ENCODE measurements at regions not wholly inside any gene's neighbourhood (a gene's known extent, or its start where the extent isn't known, plus 50 kb on each side); places are given as distances from the start of the nearest gene placed in this dataset.

- ChIA-PET POLR2A (no interaction called here), CTCF (no interaction called here)
- TF ChIP-seq CTCF (IDR thresholded peaks at IDR 0.05; ENCODE audit: insufficient read depth, low read length, missing control alignments) = no peak
- no peak for DNase-seq (ENCODE audit: low read depth, low spot score)
- H3K4me3 ChIP-seq (ENCODE audit: low read depth, low read length) = no peak overlapping the region
Observed at GRCh38 chr18:65631766-65632165, 119.0 kb upstream of the CDH7 start.

GRCh38 chr18:65628390-65628789, 122.4 kb upstream of the CDH7 start:
- ChIA-PET POLR2A (no interaction called here), CTCF (no interaction called here)
- H3K4me3 ChIP-seq (ENCODE audit: low read depth, low read length) = no peak overlapping the region
- DNase-seq (ENCODE audit: low read depth, low spot score) = no peak
- no peak for TF ChIP-seq CTCF (IDR thresholded peaks at IDR 0.05; ENCODE audit: insufficient read depth, low read length, missing control alignments)

DNA sequence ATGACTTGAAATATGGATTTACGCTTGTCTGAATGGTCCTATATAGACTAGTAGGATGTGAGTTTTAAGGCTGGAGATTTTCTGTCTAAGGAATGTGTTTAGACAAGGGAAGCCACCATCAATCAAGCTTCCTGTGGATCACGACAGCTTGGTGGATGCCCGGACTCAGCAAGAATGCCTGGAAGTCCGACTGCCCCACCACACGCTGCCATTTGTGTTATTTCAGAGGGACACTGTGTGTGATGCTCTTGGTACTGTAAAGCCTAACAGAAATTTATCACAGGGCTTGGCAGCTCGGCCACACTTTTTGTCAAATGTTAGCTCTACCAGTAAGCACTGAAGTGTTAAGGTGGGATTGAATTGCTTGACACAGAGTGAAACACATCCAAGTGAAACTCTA, 127.1 kb upstream of the CDH7 start:
- CTCF ChIA-PET = no interaction called here
- no peak for DNase-seq (ENCODE audit: low read depth, low spot score)
- no peak for TF ChIP-seq CTCF (IDR thresholded peaks at IDR 0.05; ENCODE audit: insufficient read depth, low read length, missing control alignments)
- POLR2A ChIA-PET = no interaction called here
- no peak overlapping the region for H3K4me3 ChIP-seq (ENCODE audit: low read depth, low read length)

DNA sequence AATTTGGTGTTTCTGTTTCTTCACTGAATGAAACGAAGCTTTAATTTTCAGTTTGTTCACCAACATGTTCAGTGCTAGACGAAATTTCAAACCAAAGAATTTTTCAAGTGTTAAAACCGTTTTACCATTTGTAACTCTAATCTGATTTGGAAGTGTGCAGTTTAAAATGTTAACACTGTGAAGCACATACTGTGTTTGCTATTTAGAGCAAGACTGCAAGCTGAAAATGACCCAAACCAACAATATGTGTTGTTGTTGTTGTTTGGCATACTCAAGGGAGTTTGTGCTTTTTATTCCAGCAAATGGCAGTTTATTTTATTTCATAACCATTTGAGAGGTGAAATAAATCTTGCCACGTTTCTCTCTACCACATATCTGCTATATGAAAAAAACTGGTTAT, 128.4 kb upstream of the CDH7 start:
- no peak for DNase-seq (ENCODE audit: low read depth, low spot score)
- CTCF ChIA-PET = no interaction called here
- no peak overlapping the region for H3K4me3 ChIP-seq (ENCODE audit: low read depth, low read length)
- POLR2A ChIA-PET = no interaction called here
- TF ChIP-seq CTCF (IDR thresholded peaks at IDR 0.05; ENCODE audit: insufficient read depth, low read length, missing control alignments) = no peak

- no peak for TF ChIP-seq CTCF (IDR thresholded peaks at IDR 0.05; ENCODE audit: insufficient read depth, low read length, missing control alignments)
- CTCF ChIA-PET = no interaction called here
- DNase-seq (ENCODE audit: low read depth, low spot score) = no peak
- H3K4me3 ChIP-seq (ENCODE audit: low read depth, low read length) = no peak overlapping the region
- POLR2A ChIA-PET = no interaction called here
Observed at GRCh38 chr18:65620076-65620696, 130.6 kb upstream of the CDH7 start.

DNA sequence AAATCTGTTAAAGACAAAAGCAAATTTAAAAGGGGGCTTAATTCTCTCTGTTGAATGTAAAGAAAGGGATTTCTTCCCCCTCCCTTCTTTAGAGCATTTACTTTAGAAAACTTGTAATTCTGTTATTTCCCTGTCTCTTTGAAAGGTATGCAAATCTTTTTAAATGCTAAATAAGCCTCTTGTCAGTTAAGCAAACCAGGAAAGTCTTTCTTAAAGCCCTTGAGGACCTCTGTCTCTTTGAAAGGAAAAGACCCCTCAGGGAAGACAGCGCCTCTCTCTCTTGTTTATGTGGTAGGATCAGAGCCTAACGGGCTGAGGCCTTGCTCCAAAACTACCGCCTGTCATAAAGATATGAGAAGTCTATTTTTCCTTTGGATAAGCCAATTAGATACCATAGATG, 139.9 kb upstream of the CDH7 start:
- DNase-seq (ENCODE audit: low read depth, low spot score) = no peak
- POLR2A ChIA-PET = no interaction called here
- no peak overlapping the region for H3K4me3 ChIP-seq (ENCODE audit: low read depth, low read length)
- CTCF ChIA-PET = no interaction called here
- TF ChIP-seq CTCF (IDR thresholded peaks at IDR 0.05; ENCODE audit: insufficient read depth, low read length, missing control alignments) = no peak
